Nephron (organoid): ENCODE measurements at regions not wholly inside any gene's neighbourhood (a gene's known extent, or its start where the extent isn't known, plus 50 kb on each side); places are given as distances from the start of the nearest gene placed in this dataset.
A peak's percentile ranks its signal among the peaks of the same experiment; 100 is the strongest.

Experiments
- H3K27ac Mint-ChIP-seq, 3 experiments: 2 replicates each; pipeline ENCODE4 v1.8.0; 2020; ENCODE audit warnings: mixed read lengths in 3 of 3, mild to moderate bottlenecking in 2 of 3, moderate library complexity in 1 of 3
- H3K27me3 Mint-ChIP-seq: 2 replicates; pipeline ENCODE4 v1.8.0; 2021; ENCODE audit warnings: low read depth, mild to moderate bottlenecking, moderate library complexity, mixed read lengths
- H3K36me3 Mint-ChIP-seq: 2 replicates; pipeline ENCODE4 v1.8.0; 2020; ENCODE audit warnings: low read depth, mixed read lengths
- H3K4me1 Mint-ChIP-seq: 2 replicates; pipeline ENCODE4 v1.8.0; 2020; ENCODE audit warnings: mixed read lengths
- H3K4me3 Mint-ChIP-seq, 3 experiments: 2 replicates each; pipeline ENCODE4 v1.8.0; 2020; ENCODE audit warnings: mild to moderate bottlenecking in 3 of 3, mixed read lengths in 3 of 3, moderate library complexity in 2 of 3
- H3K9me3 Mint-ChIP-seq: 2 replicates; pipeline ENCODE4 v1.8.0; 2020; ENCODE audit warnings: mixed read lengths
- CTCF ChIP-seq, 3 experiments: fragments of 200-600 bp; sonication (generic); IDR thresholded peaks; one replicate each; pipeline ENCODE4 v1.5.0; 2021; ENCODE audit warnings: antibody characterized with exemption in 3 of 3; ENCODE audit not compliant: unreplicated experiment in 3 of 3

DNA sequence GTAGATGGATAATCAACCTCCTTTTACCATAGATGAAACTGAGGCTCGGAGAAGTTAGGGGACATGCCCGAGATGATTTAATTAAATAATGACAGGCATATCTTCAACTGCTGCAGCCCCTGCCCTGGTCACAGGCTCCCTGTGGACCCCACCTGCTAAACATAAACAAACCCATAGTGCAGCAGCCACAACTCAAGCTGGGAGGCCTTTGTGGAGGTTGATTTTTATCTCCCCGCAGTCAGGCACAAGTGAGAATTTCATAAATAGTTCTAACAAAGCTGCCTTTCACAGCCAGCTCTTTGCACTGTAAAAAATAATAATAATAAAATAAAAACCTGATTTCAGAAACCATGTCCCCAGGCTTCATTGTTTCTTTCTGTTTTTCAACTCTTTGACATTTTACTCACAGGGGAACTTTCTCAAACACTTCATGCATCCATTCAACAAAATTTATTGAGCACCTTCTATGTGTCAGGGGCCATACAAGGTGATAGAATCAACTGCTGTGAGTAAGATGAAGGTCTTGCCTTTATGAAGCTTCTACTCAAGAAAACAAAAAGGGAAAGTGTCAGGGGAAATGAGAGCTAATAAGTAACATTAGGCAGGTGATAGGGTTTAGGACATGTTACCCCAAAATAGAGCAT is 393.6 kb upstream of the PROK2 start:
- no peaks in the 10 kb centered on the region for H3K9me3 Mint-ChIP-seq
- no peak for TF ChIP-seq CTCF (IDR thresholded peaks at IDR 0.05; ENCODE audit: unreplicated experiment in 3 of 3)
- H3K27ac Mint-ChIP-seq: peak overlapping the region in 1 of 3 experiments; percentile 8
- no peaks in the 10 kb centered on the region for H3K36me3 Mint-ChIP-seq
- peaks cover 11% of the 10 kb centered on the region for H3K27me3 Mint-ChIP-seq
- peaks cover 66% of the 10 kb centered on the region for H3K4me1 Mint-ChIP-seq
- no peak overlapping the region for H3K4me3 Mint-ChIP-seq

GRCh38 chr3:72177075-72178050 is 392.4 kb upstream of the PROK2 start:
- Mint-ChIP-seq H3K27me3 (peaks cover 11% of the 10 kb centered on the region), H3K9me3 (no peaks in the 10 kb centered on the region), H3K36me3 (no peaks in the 10 kb centered on the region), H3K4me3 (peak overlapping the region in 1 of 3 experiments; percentile 31), H3K4me1 (peaks cover 65% of the 10 kb centered on the region), H3K27ac (peak overlapping the region; percentile 78 to 85 (median 80))
- no peak for TF ChIP-seq CTCF (IDR thresholded peaks at IDR 0.05; ENCODE audit: unreplicated experiment in 3 of 3)

DNA sequence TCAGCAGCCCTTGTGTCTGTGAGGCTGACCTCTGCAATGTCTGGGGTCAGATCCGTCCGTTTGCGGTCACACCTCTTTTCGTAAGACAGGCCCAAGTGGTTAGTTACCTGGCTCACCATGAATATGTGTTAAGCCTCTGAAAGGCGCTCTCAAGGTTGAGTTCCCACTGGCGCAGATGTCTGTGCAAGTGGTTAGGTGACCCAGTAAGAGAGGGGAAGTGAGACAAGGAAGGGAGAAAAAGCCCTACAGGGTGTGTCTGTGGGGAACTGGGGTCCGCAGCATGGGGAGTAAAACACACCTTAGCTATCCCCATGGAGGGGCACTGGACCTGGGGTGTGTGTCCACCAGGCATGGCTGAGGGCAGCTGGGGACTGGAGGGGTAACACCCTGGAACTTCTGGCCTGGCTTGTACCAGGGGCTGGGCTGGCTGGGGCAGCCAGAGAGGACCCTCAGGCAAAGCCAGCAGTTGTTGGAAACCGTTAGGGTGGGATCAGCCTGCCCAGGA is 391.6 kb upstream of the PROK2 start:
- TF ChIP-seq CTCF (IDR thresholded peaks at IDR 0.05; ENCODE audit: unreplicated experiment in 3 of 3): no peak
- Mint-ChIP-seq H3K36me3 (no peaks in the 10 kb centered on the region), H3K27ac (peak overlapping the region; percentile 78 to 85 (median 80)), H3K27me3 (peaks cover 11% of the 10 kb centered on the region), H3K4me1 (peaks cover 68% of the 10 kb centered on the region), H3K9me3 (no peaks in the 10 kb centered on the region), H3K4me3 (peak overlapping the region in 1 of 3 experiments; percentile 31)

- TF ChIP-seq CTCF (IDR thresholded peaks at IDR 0.05; ENCODE audit: unreplicated experiment in 3 of 3): no peak
- H3K9me3 Mint-ChIP-seq: no peaks in the 10 kb centered on the region
- no peak overlapping the region for H3K27ac Mint-ChIP-seq
- H3K36me3 Mint-ChIP-seq: no peaks in the 10 kb centered on the region
- no peak overlapping the region for H3K4me3 Mint-ChIP-seq
- peaks cover 6% of the 10 kb centered on the region for H3K27me3 Mint-ChIP-seq
- H3K4me1 Mint-ChIP-seq: peaks cover 65% of the 10 kb centered on the region
These were observed 390.4 kb upstream of the PROK2 start for GRCh38 chr3:72175296-72175858.

DNA sequence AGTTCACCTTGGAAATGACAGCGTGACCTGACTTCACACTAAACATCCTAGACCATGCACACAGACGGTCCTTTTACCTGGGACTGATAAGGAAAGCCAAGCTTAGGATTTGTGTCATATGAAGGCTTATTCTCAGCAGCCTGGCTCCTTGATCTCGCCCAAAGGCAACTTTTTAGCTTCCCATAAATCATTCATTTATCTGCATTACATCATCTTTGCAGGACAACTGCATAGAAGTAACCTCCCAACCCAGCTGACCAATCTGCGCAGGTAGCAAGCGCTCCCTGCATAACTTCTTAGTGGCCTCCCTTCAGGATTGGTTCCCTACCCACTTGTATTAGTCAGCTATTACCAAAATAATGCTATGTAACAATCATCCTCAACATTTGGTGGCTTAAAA is 389.9 kb upstream of the PROK2 start:
- no peak for TF ChIP-seq CTCF (IDR thresholded peaks at IDR 0.05; ENCODE audit: unreplicated experiment in 3 of 3)
- Mint-ChIP-seq H3K36me3 (no peaks in the 10 kb centered on the region), H3K4me3 (no peak overlapping the region), H3K4me1 (peaks cover 65% of the 10 kb centered on the region), H3K27ac (peak overlapping the region in 2 of 3 experiments; percentile 76 to 89), H3K27me3 (peaks cover 6% of the 10 kb centered on the region), H3K9me3 (no peaks in the 10 kb centered on the region)
